Body of pancreas (tissue), 4 donors: ENCODE measurements at regions not wholly inside any gene's neighbourhood (a gene's known extent, or its start where the extent isn't known, plus 50 kb on each side); places are given as distances from the start of the nearest gene placed in this dataset.

ENCODE experiments used
- ATAC-seq: fragments of 150-250 bp; one replicate; pipeline ENCODE4 v1.9.1; 2016
- DNase-seq, 4 donors: peaks; one replicate each; pipeline ENCODE4 v3.0.0-alpha.2; 2019
- H3K27ac ChIP-seq, 4 donors: fragments of 200-600 bp; sonication (generic); 1 replicate in 3 of 4; 2 replicates in 1 of 4; pipeline versions ENCODE4 v1.5.1 to v1.6.1; 2016 to 2019; ENCODE audit warnings: mild to moderate bottlenecking in 1 of 4, mixed read lengths in 1 of 4, moderate library complexity in 1 of 4
- H3K27me3 ChIP-seq, 2 donors: fragments of 200-600 bp; sonication (generic); one replicate each; pipeline ENCODE4 v1.6.0; 2016; ENCODE audit warnings: mild to moderate bottlenecking in 1 of 2
- H3K36me3 ChIP-seq, 2 donors: fragments of 200-600 bp; sonication (generic); replicated peaks in 1 of 2; 2 replicates each; pipeline ENCODE4 v1.5.1; 2016; ENCODE audit warnings: low read depth in 2 of 2; ENCODE audit not compliant: insufficient read depth in 1 of 2
- H3K4me1 ChIP-seq: fragments of 200-600 bp; sonication (generic); one replicate; pipeline ENCODE4 v1.6.0; 2016
- H3K4me3 ChIP-seq, 2 donors: fragments of 200-600 bp; sonication (generic); 1 replicate in 1 of 2; 2 replicates in 1 of 2; pipeline ENCODE4 v1.5.1; 2016 to 2019
- H3K9me3 ChIP-seq, 3 donors: fragments of 200-600 bp; sonication (generic); 1 replicate in 2 of 3; 2 replicates in 1 of 3; pipeline ENCODE4 v1.5.1; 2016
- POLR2A ChIP-seq, 3 donors: fragments of 450-650 bp; IDR thresholded peaks; one replicate each; pipeline ENCODE4 v1.6.1; 2016; ENCODE audit warnings: antibody characterized with exemption in 3 of 3, mild to moderate bottlenecking in 2 of 3
- WGBS, 2 donors: methylation state at CpG; one replicate each; pipeline ENCODE4 v1.1.5; 2017; 5-methylcytosine and 5-hydroxymethylcytosine counted together
- intact Hi-C: fragments of 100-400 bp; cut with DNase I; formaldehyde crosslinking; loops from one replicate; pipeline ENCODE4 v1.15.1; 2023
- TF ChIP-seq, protein P1 (sequence below), 7 experiments: fragments of 450-650 bp in 4 of 7; fragments of 200-600 bp in 3 of 7; sonication (generic) in 3 of 7; IDR thresholded peaks; one replicate each; pipeline ENCODE4 v1.5.1; 2016 to 2019; ENCODE audit warnings: antibody characterized with exemption in 7 of 7

DNA sequence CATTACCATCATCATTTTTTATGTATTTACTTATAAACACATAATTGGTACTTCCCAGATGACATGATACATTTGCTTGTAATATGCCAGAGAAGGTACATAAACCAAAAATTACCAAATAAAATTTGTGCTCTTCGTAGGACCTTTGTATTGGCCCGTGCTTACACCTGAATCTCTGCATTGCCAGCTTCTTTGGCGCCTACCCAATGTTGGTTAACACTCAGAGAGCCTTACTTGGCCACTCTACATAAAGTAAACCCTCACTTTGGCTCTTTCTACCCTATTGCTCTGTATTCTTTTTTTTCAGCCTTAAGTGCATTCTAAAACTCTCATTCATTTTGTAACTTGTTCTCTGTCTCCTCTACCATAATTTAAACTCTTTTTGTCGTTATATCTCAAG is 148.1 kb upstream of the ZNF608 start:
- no peak for ATAC-seq
- TF ChIP-seq, protein P1, sequence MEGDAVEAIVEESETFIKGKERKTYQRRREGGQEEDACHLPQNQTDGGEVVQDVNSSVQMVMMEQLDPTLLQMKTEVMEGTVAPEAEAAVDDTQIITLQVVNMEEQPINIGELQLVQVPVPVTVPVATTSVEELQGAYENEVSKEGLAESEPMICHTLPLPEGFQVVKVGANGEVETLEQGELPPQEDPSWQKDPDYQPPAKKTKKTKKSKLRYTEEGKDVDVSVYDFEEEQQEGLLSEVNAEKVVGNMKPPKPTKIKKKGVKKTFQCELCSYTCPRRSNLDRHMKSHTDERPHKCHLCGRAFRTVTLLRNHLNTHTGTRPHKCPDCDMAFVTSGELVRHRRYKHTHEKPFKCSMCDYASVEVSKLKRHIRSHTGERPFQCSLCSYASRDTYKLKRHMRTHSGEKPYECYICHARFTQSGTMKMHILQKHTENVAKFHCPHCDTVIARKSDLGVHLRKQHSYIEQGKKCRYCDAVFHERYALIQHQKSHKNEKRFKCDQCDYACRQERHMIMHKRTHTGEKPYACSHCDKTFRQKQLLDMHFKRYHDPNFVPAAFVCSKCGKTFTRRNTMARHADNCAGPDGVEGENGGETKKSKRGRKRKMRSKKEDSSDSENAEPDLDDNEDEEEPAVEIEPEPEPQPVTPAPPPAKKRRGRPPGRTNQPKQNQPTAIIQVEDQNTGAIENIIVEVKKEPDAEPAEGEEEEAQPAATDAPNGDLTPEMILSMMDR (IDR thresholded peaks at IDR 0.05), result no peak
- TF ChIP-seq POLR2A (IDR thresholded peaks at IDR 0.05), result no peak
- H3K9me3 ChIP-seq, result no peaks in the 10 kb centered on the region
- intact Hi-C loops, result no loop called here
- no peaks in the 10 kb centered on the region for H3K27me3 ChIP-seq
- H3K4me3 ChIP-seq, result no peak overlapping the region
- H3K27ac ChIP-seq, result no peak overlapping the region
- H3K4me1 ChIP-seq, result peaks cover 2% of the 10 kb centered on the region
- H3K36me3 ChIP-seq, result no peaks in the 10 kb centered on the region
- DNase-seq, result peak in 3 of 4 donors; percentile 18 to 49 (median 33)
- 53 to 62% methylated on average over 4 of the region's 4 CpGs for WGBS, 2 donors

DNA sequence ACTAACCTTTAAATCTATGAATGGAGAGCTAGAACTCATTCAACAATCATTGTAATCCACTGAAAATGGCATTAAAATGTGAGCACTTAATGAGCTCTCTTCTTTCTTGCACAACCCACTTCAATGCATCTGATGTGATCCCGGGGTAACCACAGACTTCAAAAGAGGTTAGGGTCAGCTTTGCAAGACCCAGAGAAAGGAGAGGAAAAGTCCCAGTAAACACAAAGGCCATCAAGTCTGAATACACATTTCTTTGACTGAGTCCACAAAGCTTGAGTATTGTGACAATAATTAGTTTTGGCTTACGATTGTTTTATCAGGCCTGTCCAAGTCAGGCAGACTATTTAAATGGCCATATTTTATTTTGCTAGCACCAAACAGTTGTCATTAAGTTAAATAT is 148.8 kb upstream of the ZNF608 start:
- DNase-seq (no peak), ATAC-seq (no peak)
- Histone ChIP-seq H3K9me3 (no peaks in the 10 kb centered on the region), H3K27ac (no peak overlapping the region), H3K4me1 (no peaks in the 10 kb centered on the region), H3K27me3 (no peaks in the 10 kb centered on the region), H3K4me3 (no peak overlapping the region), H3K36me3 (no peaks in the 10 kb centered on the region)
- WGBS, 2 donors, result 51 to 56% methylated on average over 2 of the region's 2 CpGs
- TF ChIP-seq, protein P1 (IDR thresholded peaks at IDR 0.05), result no peak
- no peak for TF ChIP-seq POLR2A (IDR thresholded peaks at IDR 0.05)
- intact Hi-C loops, result no loop called here

DNA sequence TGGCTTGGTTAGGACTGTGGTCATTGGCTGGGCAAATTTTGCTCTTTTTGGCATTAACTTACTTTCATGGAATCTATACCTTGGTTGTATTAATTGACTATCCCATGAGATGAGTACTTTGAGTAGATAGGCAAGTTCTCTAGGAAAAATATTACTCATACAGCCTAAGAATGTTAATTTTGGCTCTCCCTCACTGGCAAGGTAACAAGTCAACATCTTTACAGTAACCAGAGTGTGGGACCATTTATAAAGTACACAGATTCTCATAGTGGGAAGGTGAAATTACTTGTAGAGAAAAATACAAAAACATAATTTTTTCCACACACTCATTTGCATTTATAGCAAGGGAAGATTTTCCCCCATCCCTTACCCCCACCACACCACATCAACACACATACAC is 154.6 kb upstream of the ZNF608 start:
- Histone ChIP-seq H3K27me3 (no peaks in the 10 kb centered on the region), H3K36me3 (no peaks in the 10 kb centered on the region), H3K4me1 (peaks cover 23% of the 10 kb centered on the region), H3K4me3 (no peak overlapping the region), H3K9me3 (no peaks in the 10 kb centered on the region), H3K27ac (no peak overlapping the region)
- no peak for ATAC-seq
- intact Hi-C loops, result no loop called here
- TF ChIP-seq, protein P1 (IDR thresholded peaks at IDR 0.05), result no peak
- no peak for TF ChIP-seq POLR2A (IDR thresholded peaks at IDR 0.05)
- DNase-seq, result no peak

DNA sequence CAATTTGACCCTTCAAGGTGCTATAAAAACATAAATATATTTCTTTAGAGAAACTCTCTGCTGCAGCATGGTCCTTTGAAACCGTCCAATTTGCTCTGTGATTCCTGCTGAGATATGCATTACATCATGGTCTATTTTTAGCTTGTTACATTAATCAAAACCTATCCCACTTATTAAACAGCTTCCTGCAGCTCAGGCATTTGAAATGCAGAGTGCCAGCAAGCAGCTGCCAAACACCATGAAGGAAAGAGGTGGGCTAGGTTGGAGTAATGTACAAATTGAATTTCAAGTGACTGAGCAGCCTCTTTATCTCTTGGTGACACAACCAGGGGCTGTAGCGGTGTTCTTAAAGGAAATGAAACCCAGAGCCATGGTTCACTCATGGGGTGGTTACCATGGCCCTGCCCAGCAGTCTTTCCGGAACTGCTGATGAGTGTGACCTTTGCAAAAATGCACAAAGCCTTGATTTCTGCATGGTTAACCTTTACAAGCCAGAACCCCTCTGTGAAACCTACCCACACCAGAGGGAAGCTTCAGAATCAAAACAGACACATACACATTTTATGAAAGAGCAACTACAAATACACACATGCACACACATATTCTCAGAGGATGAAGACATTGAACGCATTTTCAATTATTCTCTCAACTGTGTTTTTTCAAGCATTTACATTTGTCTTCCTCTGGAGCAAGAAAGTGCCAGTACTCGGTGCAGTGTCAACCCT is 155.8 kb upstream of the ZNF608 start:
- no peak for TF ChIP-seq POLR2A (IDR thresholded peaks at IDR 0.05)
- TF ChIP-seq, protein P1 (IDR thresholded peaks at IDR 0.05), result peak in 4 of 7 experiments; percentile 12 to 26 (median 23)
- 29 to 40% methylated on average over 5 of the region's 5 CpGs for WGBS, 2 donors
- H3K9me3 ChIP-seq, result no peaks in the 10 kb centered on the region
- no peaks in the 10 kb centered on the region for H3K36me3 ChIP-seq
- DNase-seq, result peak in 2 of 4 donors; percentile 49 to 54
- H3K27me3 ChIP-seq, result no peaks in the 10 kb centered on the region
- intact Hi-C loops, result no loop called here
- H3K4me3 ChIP-seq, result no peak overlapping the region
- ATAC-seq, result peak; percentile 48
- H3K27ac ChIP-seq, result peak overlapping the region in 3 of 4 donors; percentile 47 to 76 (median 53)
- peaks cover 34% of the 10 kb centered on the region for H3K4me1 ChIP-seq
